ENCODE measurements at regions not wholly inside any gene's neighbourhood (a gene's known extent, or its start where the extent isn't known, plus 50 kb on each side); places are given as distances from the start of the nearest gene placed in this dataset.

DNA sequence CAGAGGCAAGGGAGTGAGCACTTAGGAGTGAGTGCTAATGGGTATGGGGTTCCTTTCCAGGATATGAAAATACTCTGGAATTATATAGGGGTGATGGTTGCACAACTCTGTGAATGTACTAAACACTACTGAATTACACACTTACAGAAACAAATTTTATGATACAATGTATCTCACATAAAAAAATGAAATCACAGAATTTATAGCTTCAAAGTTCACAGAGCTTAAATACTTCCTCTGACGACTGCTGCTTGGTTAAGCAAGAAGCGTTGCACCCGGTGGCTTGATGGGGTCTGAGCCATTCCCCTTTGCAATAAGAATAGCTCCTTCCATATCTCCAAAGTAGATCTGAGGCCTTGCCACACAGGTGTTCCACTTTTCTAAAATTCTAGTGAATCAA is 835.1 kb downstream of the TSN start:
- TF ChIP-seq TAF1 (IDR thresholded peaks at IDR 0.05; ENCODE audit: low read depth, low read length) (no peak), CBX8 (IDR thresholded peaks at IDR 0.05; ENCODE audit: borderline replicate concordance, low read depth, low read length) (no peak), TBP (IDR thresholded peaks at IDR 0.05; ENCODE audit: low read depth, low read length) (no peak), POLR2AphosphoS5 (IDR thresholded peaks at IDR 0.05; ENCODE audit: low read depth, low read length) (no peak)
- TF ChIP-seq, protein P1, sequence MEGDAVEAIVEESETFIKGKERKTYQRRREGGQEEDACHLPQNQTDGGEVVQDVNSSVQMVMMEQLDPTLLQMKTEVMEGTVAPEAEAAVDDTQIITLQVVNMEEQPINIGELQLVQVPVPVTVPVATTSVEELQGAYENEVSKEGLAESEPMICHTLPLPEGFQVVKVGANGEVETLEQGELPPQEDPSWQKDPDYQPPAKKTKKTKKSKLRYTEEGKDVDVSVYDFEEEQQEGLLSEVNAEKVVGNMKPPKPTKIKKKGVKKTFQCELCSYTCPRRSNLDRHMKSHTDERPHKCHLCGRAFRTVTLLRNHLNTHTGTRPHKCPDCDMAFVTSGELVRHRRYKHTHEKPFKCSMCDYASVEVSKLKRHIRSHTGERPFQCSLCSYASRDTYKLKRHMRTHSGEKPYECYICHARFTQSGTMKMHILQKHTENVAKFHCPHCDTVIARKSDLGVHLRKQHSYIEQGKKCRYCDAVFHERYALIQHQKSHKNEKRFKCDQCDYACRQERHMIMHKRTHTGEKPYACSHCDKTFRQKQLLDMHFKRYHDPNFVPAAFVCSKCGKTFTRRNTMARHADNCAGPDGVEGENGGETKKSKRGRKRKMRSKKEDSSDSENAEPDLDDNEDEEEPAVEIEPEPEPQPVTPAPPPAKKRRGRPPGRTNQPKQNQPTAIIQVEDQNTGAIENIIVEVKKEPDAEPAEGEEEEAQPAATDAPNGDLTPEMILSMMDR (IDR thresholded peaks at IDR 0.05; ENCODE audit: control extremely low read depth in 1 of 3, insufficient read depth in 1 of 3, low read depth in 1 of 3, low read length in 3 of 3) = no peak
